ENCODE measurements at regions not wholly inside any gene's neighbourhood (a gene's known extent, or its start where the extent isn't known, plus 50 kb on each side); places are given as distances from the start of the nearest gene placed in this dataset.
"Not testable (repeated sequence)": the region's sequence is repeated elsewhere in the genome, so short reads cannot be mapped to it uniquely, and the experiment has no call there.

DNA sequence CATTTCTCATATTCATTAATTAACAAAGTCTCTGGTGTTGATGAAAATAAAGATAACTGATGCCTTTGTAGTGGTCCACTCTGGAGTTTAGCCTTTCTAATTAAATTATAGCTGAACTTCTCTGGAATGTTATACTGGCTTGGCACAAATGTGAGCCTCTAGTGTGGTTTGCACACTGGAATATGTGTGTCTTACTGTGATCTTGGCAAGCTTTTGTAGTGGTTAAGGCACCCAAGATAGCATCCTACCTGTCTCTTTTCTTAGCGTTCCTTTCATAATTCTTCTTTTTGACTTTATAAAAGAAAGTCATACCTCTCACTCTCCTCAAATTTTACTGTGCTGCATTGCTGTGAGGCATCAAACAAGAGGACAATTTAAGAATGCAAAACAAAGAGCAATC is 107.4 kb downstream of the UTRN start:
- in situ Hi-C loops (cut with HindIII; ENCODE audit: low sequenced_read_pairs) = no loop called here

DNA sequence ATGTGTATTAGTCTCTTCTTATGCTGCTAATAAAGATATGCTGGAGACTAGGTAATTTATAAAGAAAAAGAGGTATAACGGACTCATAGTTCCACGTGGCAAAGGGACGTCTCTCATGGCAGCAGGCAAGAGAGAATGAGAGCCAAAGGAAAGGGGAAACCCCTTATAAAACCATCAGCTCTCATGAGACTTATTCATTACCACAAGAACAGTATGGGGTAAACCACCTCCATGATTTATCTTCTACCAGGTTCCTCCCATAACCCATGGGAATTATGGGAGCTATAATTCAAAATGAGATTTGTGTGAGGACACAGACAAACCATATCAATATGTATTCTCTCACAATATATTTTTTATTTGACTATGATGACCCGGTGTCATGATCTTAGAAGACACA is 109.1 kb downstream of the UTRN start:
- in situ Hi-C loops (cut with HindIII; ENCODE audit: low sequenced_read_pairs) = no loop called here

- in situ Hi-C loops (cut with HindIII; ENCODE audit: low sequenced_read_pairs) = no loop called here
Measured at GRCh38 chr6:144395014-144395413, 109.9 kb downstream of the UTRN start.

GRCh38 chr6:144395826-144396225 is 110.7 kb downstream of the UTRN start:
- in situ Hi-C loops (cut with HindIII; ENCODE audit: low sequenced_read_pairs) = no loop called here

DNA sequence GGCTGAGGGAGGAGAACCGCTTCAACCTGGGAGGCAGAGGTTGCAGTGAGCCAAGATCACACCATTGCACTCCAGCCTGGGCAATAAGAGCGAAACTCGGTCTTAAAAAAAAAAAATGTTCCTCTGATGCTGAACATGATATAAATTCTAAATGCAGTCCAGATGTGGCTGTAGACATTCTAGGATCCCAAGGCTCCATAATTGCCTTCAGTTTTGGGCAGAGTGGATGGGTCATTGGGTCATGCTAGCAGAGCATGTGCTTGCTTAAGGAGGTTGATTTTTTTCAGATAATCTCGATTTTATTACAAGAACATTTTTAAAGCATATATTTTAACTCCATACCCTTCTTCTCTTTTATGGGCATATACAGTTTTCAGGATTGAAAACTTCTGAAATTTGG is 112.0 kb downstream of the UTRN start:
- in situ Hi-C loops (cut with HindIII; ENCODE audit: low sequenced_read_pairs) = no loop called here

DNA sequence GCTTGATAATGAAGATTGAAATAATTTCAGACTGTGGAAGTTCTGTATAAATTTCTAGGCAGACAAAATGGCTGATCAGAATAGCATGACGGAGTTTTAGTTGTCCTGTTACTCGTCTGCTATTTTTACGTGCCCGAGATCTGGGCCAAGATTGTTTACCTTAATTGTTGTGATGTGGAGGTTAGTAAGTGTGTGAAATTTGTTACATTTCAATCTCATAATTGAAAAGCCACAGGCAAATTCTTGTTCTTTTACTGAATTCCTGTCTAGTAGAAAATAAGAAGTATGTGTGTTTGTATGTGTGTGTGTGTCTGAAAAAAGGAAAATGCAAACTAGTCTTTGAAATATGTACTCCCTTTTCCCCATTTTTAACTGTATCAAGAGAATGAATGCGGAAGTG is 115.2 kb downstream of the UTRN start:
- in situ Hi-C loops (cut with HindIII; ENCODE audit: low sequenced_read_pairs) = no loop called here

DNA sequence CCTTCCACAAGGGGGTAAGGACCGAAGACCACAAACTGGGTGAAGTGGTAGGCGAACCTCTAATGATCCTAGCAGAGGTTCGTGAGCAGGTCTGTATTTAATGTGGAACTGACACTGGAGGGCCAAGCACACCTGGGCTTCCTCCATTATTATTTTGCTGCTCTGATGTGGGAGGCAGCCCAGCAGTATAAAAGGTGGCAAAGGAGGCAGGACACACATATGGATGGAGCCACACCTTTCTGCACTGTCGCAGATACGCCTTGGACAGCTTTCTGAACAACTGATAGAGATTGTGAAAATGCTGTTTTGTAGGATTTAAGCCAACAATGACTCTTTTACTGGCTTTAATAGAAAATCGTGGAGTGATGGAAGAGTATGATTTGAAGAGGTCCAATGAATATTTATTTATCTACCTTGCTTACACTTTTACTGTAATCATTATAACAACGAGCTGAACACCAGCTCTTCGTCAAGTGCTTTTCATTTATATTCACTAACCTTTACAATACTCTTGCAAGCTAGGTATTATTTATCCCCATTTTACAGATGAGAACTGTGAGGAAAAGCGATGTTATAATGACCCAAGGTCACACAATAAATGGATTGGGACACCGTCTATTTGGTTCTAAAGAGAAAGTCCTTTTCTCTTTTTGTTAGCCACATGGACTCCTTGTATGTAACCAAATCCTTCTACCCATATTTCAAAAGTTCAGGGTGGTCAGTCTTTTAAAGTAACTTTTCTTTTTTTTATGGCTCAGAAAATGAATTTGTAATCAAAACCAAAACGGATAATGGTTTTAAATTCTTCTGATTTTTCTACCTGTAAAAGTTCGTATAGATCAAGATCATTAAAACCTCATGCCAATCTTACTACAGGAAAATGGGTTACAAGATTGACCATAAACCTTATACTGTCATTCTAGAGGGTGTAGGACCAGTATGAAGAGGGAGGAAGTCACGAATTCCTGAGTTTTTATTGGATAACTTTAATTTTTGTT is 116.9 kb downstream of the UTRN start:
- in situ Hi-C loops (cut with HindIII; ENCODE audit: low sequenced_read_pairs) = no loop called here

- in situ Hi-C loops (cut with HindIII; ENCODE audit: low sequenced_read_pairs) = no loop called here
Measured at GRCh38 chr6:144402750-144403149, 117.6 kb downstream of the UTRN start.

- in situ Hi-C loops (cut with HindIII; ENCODE audit: low sequenced_read_pairs) = no loop called here
Measured at GRCh38 chr6:144405163-144405562, 120.0 kb downstream of the UTRN start.

DNA sequence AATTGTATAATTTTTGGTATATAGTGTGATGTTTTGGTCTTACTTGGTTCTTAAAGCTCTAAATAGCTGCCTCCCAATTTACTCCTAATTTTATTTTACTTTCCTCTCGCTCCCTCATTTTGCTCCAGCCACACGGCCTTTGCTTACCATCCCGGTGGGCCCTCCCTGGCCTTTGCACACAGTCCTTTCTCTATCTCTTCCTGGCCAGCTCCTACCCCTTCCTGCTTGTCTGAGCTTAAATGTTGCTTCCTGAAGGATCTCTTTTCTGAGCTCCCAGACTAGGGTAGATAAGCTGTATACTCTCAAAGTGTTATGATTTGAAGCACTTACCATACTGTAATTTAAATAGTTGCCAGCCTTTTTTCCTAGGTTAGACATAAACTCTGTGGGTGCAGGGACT is 121.7 kb downstream of the UTRN start:
- in situ Hi-C loops (cut with HindIII; ENCODE audit: low sequenced_read_pairs) = no loop called here

GRCh38 chr6:144408161-144408560 is 123.0 kb downstream of the UTRN start:
- in situ Hi-C loops (cut with HindIII; ENCODE audit: low sequenced_read_pairs) = no loop called here

- in situ Hi-C loops (cut with HindIII; ENCODE audit: low sequenced_read_pairs) = no loop called here
Measured at GRCh38 chr6:144410059-144410458, 124.9 kb downstream of the UTRN start.

DNA sequence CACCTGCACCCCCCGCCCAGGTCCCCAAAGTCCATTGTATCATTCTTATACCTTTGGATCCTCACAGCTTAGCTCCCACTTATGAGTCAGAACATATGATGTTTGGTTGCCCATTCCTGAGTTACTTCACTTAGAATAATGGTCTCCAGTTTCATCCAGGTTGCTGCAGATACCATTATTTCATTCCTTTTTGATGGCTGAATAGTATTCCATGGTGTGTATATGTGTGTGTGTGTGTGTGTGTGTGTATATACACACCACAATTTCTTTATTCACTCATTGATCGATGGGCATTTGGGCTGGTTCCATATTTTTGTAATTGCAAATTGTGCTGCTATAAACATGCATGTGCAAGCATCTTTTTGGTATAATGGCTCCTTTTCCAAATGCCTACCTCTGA is 125.4 kb downstream of the UTRN start:
- in situ Hi-C loops (cut with HindIII; ENCODE audit: low sequenced_read_pairs) = not testable (repeated sequence)

GRCh38 chr6:144411531-144412165 is 126.5 kb downstream of the UTRN start:
- in situ Hi-C loops (cut with HindIII; ENCODE audit: low sequenced_read_pairs) = no loop called here

DNA sequence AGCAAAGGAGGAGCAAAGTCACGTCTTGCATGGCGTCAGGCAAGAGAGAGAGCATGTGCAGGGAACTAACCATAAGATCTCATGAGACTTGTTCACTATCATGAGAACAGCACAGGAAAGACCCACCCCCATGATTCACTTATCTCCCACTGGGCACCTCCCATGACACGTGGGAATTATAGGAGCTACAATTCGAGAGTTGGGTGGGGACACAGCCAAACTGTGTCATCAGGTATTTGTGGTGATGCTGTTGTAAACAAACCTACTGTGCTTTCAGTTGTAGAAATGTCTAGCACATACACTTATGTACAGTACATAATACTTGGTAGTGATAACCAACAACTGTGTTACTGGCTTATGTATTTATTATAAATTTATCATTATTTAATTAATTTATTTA is 128.3 kb downstream of the UTRN start:
- in situ Hi-C loops (cut with HindIII; ENCODE audit: low sequenced_read_pairs) = no loop called here

DNA sequence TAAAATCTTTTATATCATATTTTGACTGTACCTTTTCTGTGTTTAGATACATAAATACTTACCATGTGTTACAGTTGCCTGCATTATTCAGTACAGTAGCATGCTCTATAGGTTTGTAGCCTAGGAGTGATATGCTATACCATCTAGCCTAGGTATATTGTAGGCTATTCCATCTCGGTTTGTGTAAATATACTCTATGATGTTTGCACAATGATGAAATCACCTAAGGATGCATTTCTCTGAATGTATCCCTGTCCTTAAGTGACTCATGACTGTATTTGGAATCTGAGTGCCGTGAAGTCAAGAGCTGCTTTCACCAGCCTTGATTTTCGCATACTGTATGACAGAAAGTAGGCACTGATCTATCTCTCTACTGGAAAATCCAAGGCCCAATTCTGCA is 129.9 kb downstream of the UTRN start:
- in situ Hi-C loops (cut with HindIII; ENCODE audit: low sequenced_read_pairs) = no loop called here

DNA sequence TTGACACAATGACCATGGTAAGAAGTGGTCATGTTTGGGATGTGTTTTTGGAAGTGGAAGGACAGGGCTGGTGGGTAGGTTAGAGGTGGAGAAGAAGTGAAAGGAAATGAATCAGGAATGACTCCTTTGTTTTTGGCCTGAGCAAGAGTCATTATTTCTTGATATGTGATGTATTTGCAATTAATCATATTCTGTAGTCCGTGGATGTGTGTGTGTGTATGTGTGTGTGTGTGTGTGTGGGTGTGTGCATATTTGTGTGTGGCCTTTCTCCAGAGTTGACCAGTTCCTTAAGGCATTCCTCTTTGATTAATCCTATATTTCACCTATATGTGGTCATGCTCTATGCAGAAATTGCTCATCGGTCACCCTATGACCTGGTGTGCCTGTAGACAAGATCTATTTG is 130.7 kb downstream of the UTRN start:
- in situ Hi-C loops (cut with HindIII; ENCODE audit: low sequenced_read_pairs) = no loop called here

DNA sequence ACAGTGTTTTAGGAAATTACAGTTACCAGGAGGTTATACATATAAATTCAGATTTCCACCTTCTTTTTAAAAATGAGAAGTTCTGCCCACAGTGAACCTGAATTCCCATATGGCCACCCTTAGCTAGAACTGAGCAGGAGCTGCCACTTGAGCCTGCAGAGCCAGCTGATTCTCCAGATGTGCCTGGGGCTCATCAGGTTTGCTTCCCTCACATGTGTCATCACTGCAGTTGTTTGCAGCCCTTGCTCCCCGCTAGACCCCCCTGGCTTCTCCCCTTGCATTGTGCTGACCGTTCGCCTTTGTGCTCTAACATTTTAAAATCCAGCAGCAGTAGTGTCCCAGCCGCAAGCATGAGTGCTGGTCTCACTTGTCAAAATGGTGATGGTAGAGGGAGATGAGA is 131.1 kb downstream of the UTRN start:
- in situ Hi-C loops (cut with HindIII; ENCODE audit: low sequenced_read_pairs) = no loop called here

DNA sequence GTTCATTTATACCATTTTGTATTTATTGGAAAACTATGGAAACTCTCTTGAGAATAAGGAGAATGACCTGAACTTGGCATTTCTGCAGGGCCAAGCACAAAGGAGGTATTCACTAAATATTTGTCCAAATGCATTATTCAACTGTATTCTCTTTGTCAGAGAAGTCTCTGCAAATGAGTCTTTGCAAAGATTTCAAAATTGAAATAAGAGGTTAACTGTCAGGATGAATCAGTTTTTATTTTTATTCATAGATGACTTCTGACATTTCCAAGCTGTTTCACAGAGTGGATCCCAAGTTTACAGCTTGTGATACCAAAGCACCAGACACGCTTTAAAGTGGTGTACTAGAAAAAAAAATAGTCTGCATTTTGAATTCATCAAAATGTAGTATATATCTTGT is 131.6 kb downstream of the UTRN start:
- in situ Hi-C loops (cut with HindIII; ENCODE audit: low sequenced_read_pairs) = no loop called here

GRCh38 chr6:144417681-144418080 is 132.5 kb downstream of the UTRN start:
- in situ Hi-C loops (cut with HindIII; ENCODE audit: low sequenced_read_pairs) = no loop called here

GRCh38 chr6:144418959-144419545 is 133.9 kb downstream of the UTRN start:
- in situ Hi-C loops (cut with HindIII; ENCODE audit: low sequenced_read_pairs) = no loop called here

DNA sequence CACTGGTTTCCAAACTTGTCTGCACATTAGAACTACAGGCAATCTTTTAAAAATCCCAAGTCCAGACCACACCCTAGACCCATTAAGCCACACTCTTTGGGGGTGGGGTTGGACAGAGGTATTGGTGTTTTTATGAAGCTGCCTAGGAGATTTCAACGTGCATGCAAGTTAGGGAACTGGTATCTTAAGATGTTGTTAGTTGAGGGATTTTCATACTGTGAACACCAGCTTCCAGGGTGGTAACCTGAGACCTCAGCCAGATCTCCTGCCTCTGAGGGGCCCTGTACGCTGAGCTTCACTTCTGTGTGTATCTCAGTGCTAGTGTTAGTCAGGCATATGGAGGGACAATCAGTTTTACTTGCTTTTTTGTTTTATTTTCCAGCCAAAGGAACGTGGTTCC is 138.0 kb downstream of the UTRN start:
- in situ Hi-C loops (cut with HindIII; ENCODE audit: low sequenced_read_pairs) = no loop called here
